HepG2 (cell line): ENCODE measurements at regions not wholly inside any gene's neighbourhood (a gene's known extent, or its start where the extent isn't known, plus 50 kb on each side); places are given as distances from the start of the nearest gene placed in this dataset.

Experiments
- ATAC-seq: fragments of 200-7000 bp; cut with Tn5 transposase; 3 replicates; pipeline ENCODE4 v1.9.1; 2020; ENCODE audit warnings: mild to moderate bottlenecking, moderate library complexity
- BruUV-seq: library from RNA; stranded (reverse); fragments of 400-500 nt; replicated peaks from 2 replicates; lab custom pipeline; 2021; lab: Mats Ljungman, UMichigan
- CTCF ChIA-PET: fragments of 300-600 bp; formaldehyde crosslinking; extraction: SDS; loops from one replicate; lab custom pipeline; 2021; ENCODE audit warnings: low total read pairs, inconsistent platforms, low intra/inter-chr PET ratio; lab: Yijun Ruan, JAX
- POLR2A ChIA-PET: fragments of 350-600 bp; sonication (Branson Sonifier 250); formaldehyde crosslinking; loops from one replicate; lab custom pipeline; 2020; ENCODE audit warnings: antibody characterized with exemption, inconsistent platforms; lab: Yijun Ruan, JAX
- DNase-seq: peaks from one replicate; pipeline ENCODE4 v3.0.0-alpha.2; 2015; ENCODE audit warnings: low spot score
- FAIRE-seq: peaks from 3 replicates; lab custom pipeline; 2011; peaks lifted over from hg19 to GRCh38; lab: Jason Lieb, UNC
- H2AFZ ChIP-seq: one replicate; pipeline ENCODE4 v1.6.1; 2011; ENCODE audit warnings: low read length, inconsistent platforms
- H3K27ac ChIP-seq: fragments of 300-600 bp; 3 replicates; pipeline ENCODE4 v1.8.0; 2011; ENCODE audit warnings: mixed run types, mild to moderate bottlenecking, mixed read lengths, low read length, inconsistent platforms; ENCODE audit not compliant: insufficient read depth; ENCODE audit errors: extremely low read length
- H3K27me3 ChIP-seq, 2 experiments: fragments of 200-600 bp in 1 of 2; 2 replicates in 1 of 2; 3 replicates in 1 of 2; pipeline versions ENCODE4 v1.6.0 to v1.8.0; 2011; ENCODE audit warnings: low read length in 2 of 2, mild to moderate bottlenecking in 2 of 2, moderate library complexity in 2 of 2, inconsistent platforms in 1 of 2; ENCODE audit not compliant: insufficient read depth in 2 of 2, control insufficient read depth in 1 of 2
- H3K36me3 ChIP-seq, 2 experiments: fragments of 200-600 bp in 1 of 2; replicated peaks in 1 of 2; 2 replicates in 1 of 2; 3 replicates in 1 of 2; pipeline versions ENCODE4 v1.5.1 to v1.8.0; 2011; ENCODE audit warnings: low read length in 2 of 2, inconsistent platforms in 1 of 2; ENCODE audit not compliant: insufficient read depth in 2 of 2, control insufficient read depth in 1 of 2
- H3K4me1 ChIP-seq: 2 replicates; pipeline ENCODE4 v1.5.1; 2012; ENCODE audit warnings: low read length, inconsistent platforms; ENCODE audit not compliant: insufficient read depth
- H3K4me2 ChIP-seq: 2 replicates; pipeline ENCODE4 v1.6.0; 2011; ENCODE audit warnings: low read depth, low read length, inconsistent platforms
- H3K4me3 ChIP-seq, 3 experiments: fragments of 200-600 bp in 1 of 3; sonication (generic), shearing (Covaris generic) in 1 of 3; replicated peaks in 1 of 3; 2 replicates each; pipeline ENCODE4 v1.5.1; 2011 to 2016; ENCODE audit warnings: low read length in 3 of 3, inconsistent platforms in 2 of 3, low read depth in 2 of 3, mild to moderate bottlenecking in 2 of 3, control low read depth in 1 of 3, mixed read lengths in 1 of 3; ENCODE audit not compliant: insufficient read depth in 1 of 3
- H3K79me2 ChIP-seq: one replicate; pipeline ENCODE4 v1.6.1; 2011; ENCODE audit warnings: low read length, inconsistent platforms; ENCODE audit not compliant: insufficient read depth
- H3K9ac ChIP-seq: 2 replicates; pipeline ENCODE4 v1.6.0; 2011; ENCODE audit warnings: mild to moderate bottlenecking, low read depth, low read length, inconsistent platforms; ENCODE audit not compliant: insufficient read depth
- H3K9me3 ChIP-seq: 2 replicates; pipeline ENCODE4 v1.5.1; 2012; ENCODE audit warnings: mild to moderate bottlenecking, low read length
- H4K20me1 ChIP-seq: 2 replicates; pipeline ENCODE4 v1.6.0; 2011; ENCODE audit warnings: inconsistent platforms, mild to moderate bottlenecking, low read length, moderate library complexity; ENCODE audit not compliant: insufficient read depth
- NRL ChIP-seq: sonication (generic); formaldehyde crosslinking; IDR thresholded peaks from 2 replicates; pipeline ENCODE4 v1.5.0; 2020; ENCODE audit warnings: missing genetic modification reagents, mild to moderate bottlenecking, moderate library complexity, borderline replicate concordance
- POLR2AphosphoS2 ChIP-seq: IDR thresholded peaks from 2 replicates; pipeline ENCODE4 v1.6.1; 2011; ENCODE audit warnings: low read depth, low read length, improper control_type of control experiment
- SETDB1 ChIP-seq: sonication (generic); formaldehyde crosslinking; IDR thresholded peaks from 2 replicates; pipeline ENCODE4 v1.5.1; 2020; ENCODE audit warnings: missing genetic modification reagents, mild to moderate bottlenecking, borderline replicate concordance
- SMARCC2 ChIP-seq: fragments of 450-650 bp; IDR thresholded peaks from 2 replicates; pipeline ENCODE4 v1.6.1; 2017; ENCODE audit warnings: antibody characterized with exemption, mild to moderate bottlenecking
- SNAPC2 ChIP-seq: sonication (generic); formaldehyde crosslinking; IDR thresholded peaks from 2 replicates; pipeline ENCODE4 v1.8.1; 2022; ENCODE audit warnings: mild to moderate bottlenecking, missing genetic modification reagents
- TEAD2 ChIP-seq: sonication (generic); formaldehyde crosslinking; IDR thresholded peaks from 2 replicates; pipeline ENCODE4 v1.9.0; 2021; ENCODE audit warnings: missing genetic modification reagents
- ZNF713 ChIP-seq: sonication (generic); formaldehyde crosslinking; IDR thresholded peaks from 2 replicates; pipeline ENCODE4 v1.4.0; 2020; ENCODE audit warnings: mild to moderate bottlenecking, missing genetic modification reagents
- WGBS: methylation state at CpG from one replicate; pipeline ENCODE4 v1.1.6; 2017; ENCODE audit warnings: low lambda C conversion rate; 5-methylcytosine and 5-hydroxymethylcytosine counted together
- in situ Hi-C: cut with HindIII; loops from 2 replicates; pipeline ENCODE4 v1.10.0; 2017; ENCODE audit warnings: low pct_unique_long_range_greater_than_20kb; ENCODE audit not compliant: extremely low pct_ligation_motif_present
- intact Hi-C: fragments of 100-400 bp; cut with micrococcal nuclease; formaldehyde crosslinking; loops from one replicate; pipeline ENCODE4 v1.10.0; 2022; ENCODE audit not compliant: unreplicated experiment
- TF ChIP-seq, protein P1 (sequence below): sonication (generic); formaldehyde crosslinking; IDR thresholded peaks from 2 replicates; pipeline ENCODE4 v1.5.0; 2020; ENCODE audit warnings: mild to moderate bottlenecking, missing genetic modification reagents
- TF ChIP-seq, protein P2 (sequence below): sonication (generic); formaldehyde crosslinking; IDR thresholded peaks from 2 replicates; pipeline ENCODE4 v1.5.0; 2020; ENCODE audit warnings: missing genetic modification reagents, mild to moderate bottlenecking, borderline replicate concordance
- TF ChIP-seq, protein P3 (sequence below): sonication (generic); formaldehyde crosslinking; IDR thresholded peaks from 2 replicates; pipeline ENCODE4 v1.4.0; 2020; ENCODE audit warnings: missing genetic modification reagents, borderline replicate concordance
- TF ChIP-seq, protein P4 (sequence below): IDR thresholded peaks from 2 replicates; pipeline ENCODE4 v1.6.1; 2016; ENCODE audit warnings: low read depth, missing genetic modification reagents, missing compliant biosample characterization
- TF ChIP-seq, protein P5 (sequence below): sonication (generic); formaldehyde crosslinking; IDR thresholded peaks from 2 replicates; pipeline ENCODE4 v1.9.0; 2022; ENCODE audit warnings: low read depth, missing genetic modification reagents

DNA sequence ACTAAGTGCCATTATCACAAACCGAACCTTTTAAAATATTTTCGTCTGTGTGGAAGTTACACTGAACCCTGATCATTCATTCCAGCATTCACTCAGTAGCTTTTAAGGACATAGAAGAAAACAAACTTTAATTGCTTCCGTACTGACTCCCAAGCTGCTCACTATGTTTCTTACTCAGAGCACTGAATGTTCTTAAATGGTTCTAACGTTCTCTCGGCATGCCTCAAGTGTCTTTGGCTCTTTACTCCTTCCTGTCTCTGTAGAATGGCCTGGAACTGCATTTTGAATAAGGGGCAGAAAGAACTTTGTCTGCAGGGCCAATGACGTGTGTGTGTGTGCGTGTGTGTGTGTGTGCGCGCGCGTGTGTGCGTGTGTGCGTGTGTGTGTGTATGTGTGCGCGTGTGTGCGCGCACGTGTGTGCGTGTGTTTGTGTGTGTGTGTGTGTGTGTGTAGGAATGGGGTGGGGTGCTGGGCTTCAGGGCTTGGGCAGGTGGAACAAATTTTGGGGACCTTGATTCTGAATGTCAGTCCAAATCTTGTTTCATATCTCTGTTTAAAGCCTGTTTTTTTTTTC is 50.5 kb upstream of the PAQR3 start:
- no TSS peak for BruUV-seq
- TF ChIP-seq, protein P1, sequence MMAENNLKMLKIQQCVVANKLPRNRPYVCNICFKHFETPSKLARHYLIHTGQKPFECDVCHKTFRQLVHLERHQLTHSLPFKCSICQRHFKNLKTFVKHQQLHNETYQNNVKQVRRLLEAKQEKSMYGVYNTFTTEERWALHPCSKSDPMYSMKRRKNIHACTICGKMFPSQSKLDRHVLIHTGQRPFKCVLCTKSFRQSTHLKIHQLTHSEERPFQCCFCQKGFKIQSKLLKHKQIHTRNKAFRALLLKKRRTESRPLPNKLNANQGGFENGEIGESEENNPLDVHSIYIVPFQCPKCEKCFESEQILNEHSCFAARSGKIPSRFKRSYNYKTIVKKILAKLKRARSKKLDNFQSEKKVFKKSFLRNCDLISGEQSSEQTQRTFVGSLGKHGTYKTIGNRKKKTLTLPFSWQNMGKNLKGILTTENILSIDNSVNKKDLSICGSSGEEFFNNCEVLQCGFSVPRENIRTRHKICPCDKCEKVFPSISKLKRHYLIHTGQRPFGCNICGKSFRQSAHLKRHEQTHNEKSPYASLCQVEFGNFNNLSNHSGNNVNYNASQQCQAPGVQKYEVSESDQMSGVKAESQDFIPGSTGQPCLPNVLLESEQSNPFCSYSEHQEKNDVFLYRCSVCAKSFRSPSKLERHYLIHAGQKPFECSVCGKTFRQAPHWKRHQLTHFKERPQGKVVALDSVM: no peak
- no peak for TF ChIP-seq ZNF713 (CRISPR knock-in tag)
- no peak for TF ChIP-seq NRL (CRISPR knock-in tag)
- TF ChIP-seq, protein P2, sequence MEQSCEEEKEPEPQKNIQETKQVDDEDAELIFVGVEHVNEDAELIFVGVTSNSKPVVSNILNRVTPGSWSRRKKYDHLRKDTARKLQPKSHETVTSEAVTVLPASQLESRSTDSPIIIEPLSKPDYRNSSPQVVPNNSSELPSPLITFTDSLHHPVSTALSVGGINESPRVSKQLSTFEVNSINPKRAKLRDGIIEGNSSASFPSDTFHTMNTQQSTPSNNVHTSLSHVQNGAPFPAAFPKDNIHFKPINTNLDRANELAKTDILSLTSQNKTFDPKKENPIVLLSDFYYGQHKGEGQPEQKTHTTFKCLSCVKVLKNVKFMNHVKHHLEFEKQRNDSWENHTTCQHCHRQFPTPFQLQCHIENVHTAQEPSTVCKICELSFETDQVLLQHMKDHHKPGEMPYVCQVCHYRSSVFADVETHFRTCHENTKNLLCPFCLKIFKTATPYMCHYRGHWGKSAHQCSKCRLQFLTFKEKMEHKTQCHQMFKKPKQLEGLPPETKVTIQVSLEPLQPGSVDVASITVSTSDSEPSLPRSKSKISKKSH (CRISPR knock-in tag): no peak
- TF ChIP-seq, protein P3, sequence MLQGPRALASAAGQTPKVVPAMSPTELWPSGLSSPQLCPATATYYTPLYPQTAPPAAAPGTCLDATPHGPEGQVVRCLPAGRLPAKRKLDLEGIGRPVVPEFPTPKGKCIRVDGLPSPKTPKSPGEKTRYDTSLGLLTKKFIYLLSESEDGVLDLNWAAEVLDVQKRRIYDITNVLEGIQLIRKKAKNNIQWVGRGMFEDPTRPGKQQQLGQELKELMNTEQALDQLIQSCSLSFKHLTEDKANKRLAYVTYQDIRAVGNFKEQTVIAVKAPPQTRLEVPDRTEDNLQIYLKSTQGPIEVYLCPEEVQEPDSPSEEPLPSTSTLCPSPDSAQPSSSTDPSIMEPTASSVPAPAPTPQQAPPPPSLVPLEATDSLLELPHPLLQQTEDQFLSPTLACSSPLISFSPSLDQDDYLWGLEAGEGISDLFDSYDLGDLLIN (CRISPR knock-in tag): no peak
- TF ChIP-seq, protein P4, sequence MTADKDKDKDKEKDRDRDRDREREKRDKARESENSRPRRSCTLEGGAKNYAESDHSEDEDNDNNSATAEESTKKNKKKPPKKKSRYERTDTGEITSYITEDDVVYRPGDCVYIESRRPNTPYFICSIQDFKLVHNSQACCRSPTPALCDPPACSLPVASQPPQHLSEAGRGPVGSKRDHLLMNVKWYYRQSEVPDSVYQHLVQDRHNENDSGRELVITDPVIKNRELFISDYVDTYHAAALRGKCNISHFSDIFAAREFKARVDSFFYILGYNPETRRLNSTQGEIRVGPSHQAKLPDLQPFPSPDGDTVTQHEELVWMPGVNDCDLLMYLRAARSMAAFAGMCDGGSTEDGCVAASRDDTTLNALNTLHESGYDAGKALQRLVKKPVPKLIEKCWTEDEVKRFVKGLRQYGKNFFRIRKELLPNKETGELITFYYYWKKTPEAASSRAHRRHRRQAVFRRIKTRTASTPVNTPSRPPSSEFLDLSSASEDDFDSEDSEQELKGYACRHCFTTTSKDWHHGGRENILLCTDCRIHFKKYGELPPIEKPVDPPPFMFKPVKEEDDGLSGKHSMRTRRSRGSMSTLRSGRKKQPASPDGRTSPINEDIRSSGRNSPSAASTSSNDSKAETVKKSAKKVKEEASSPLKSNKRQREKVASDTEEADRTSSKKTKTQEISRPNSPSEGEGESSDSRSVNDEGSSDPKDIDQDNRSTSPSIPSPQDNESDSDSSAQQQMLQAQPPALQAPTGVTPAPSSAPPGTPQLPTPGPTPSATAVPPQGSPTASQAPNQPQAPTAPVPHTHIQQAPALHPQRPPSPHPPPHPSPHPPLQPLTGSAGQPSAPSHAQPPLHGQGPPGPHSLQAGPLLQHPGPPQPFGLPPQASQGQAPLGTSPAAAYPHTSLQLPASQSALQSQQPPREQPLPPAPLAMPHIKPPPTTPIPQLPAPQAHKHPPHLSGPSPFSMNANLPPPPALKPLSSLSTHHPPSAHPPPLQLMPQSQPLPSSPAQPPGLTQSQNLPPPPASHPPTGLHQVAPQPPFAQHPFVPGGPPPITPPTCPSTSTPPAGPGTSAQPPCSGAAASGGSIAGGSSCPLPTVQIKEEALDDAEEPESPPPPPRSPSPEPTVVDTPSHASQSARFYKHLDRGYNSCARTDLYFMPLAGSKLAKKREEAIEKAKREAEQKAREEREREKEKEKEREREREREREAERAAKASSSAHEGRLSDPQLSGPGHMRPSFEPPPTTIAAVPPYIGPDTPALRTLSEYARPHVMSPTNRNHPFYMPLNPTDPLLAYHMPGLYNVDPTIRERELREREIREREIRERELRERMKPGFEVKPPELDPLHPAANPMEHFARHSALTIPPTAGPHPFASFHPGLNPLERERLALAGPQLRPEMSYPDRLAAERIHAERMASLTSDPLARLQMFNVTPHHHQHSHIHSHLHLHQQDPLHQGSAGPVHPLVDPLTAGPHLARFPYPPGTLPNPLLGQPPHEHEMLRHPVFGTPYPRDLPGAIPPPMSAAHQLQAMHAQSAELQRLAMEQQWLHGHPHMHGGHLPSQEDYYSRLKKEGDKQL (CRISPR knock-in tag): no peak
- TF ChIP-seq TEAD2 (CRISPR knock-in tag): no peak
- TF ChIP-seq, protein P5, sequence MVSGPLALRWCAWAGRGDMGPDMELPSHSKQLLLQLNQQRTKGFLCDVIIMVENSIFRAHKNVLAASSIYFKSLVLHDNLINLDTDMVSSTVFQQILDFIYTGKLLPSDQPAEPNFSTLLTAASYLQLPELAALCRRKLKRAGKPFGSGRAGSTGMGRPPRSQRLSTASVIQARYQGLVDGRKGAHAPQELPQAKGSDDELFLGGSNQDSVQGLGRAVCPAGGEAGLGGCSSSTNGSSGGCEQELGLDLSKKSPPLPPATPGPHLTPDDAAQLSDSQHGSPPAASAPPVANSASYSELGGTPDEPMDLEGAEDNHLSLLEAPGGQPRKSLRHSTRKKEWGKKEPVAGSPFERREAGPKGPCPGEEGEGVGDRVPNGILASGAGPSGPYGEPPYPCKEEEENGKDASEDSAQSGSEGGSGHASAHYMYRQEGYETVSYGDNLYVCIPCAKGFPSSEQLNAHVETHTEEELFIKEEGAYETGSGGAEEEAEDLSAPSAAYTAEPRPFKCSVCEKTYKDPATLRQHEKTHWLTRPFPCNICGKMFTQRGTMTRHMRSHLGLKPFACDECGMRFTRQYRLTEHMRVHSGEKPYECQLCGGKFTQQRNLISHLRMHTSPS (CRISPR knock-in tag): no peak
- TF ChIP-seq SNAPC2 (CRISPR knock-in tag): no peak
- TF ChIP-seq SMARCC2: no peak
- no peak for TF ChIP-seq SETDB1 (CRISPR knock-in tag)
- no peak for TF ChIP-seq POLR2AphosphoS2

More for the DNA sequence above, 50.5 kb upstream of the PAQR3 start:
- H3K9me3 ChIP-seq: no peaks in the 10 kb centered on the region
- H3K79me2 ChIP-seq: no peaks in the 10 kb centered on the region
- POLR2A ChIA-PET: no interaction called here
- FAIRE-seq: no peak
- no peak for ATAC-seq
- H3K4me1 ChIP-seq: no peaks in the 10 kb centered on the region
- no peaks in the 10 kb centered on the region for H3K27me3 ChIP-seq
- H3K4me2 ChIP-seq: no peak overlapping the region
- H3K27ac ChIP-seq: no peak overlapping the region
- in situ Hi-C loops (no loop called here), intact Hi-C loops (no loop called here)
- no peak for DNase-seq
- H3K4me3 ChIP-seq: no peak overlapping the region
- H4K20me1 ChIP-seq: no peaks in the 10 kb centered on the region
- H3K36me3 ChIP-seq: no peaks in the 10 kb centered on the region
- WGBS: 40% methylated on average over 19 of the region's 19 CpGs
- H2AFZ ChIP-seq: no peak overlapping the region
- no peak overlapping the region for H3K9ac ChIP-seq
- CTCF ChIA-PET: no interaction called here
